HepG2 (cell line): ENCODE measurements at regions not wholly inside any gene's neighbourhood (a gene's known extent, or its start where the extent isn't known, plus 50 kb on each side); places are given as distances from the start of the nearest gene placed in this dataset.

Source experiments
- ATAC-seq: fragments of 200-7000 bp; cut with Tn5 transposase; 3 replicates; pipeline ENCODE4 v1.9.1; 2020; ENCODE audit warnings: mild to moderate bottlenecking, moderate library complexity
- BruUV-seq: library from RNA; stranded (reverse); fragments of 400-500 nt; replicated peaks from 2 replicates; lab custom pipeline; 2021; lab: Mats Ljungman, UMichigan
- CTCF ChIA-PET: fragments of 300-600 bp; formaldehyde crosslinking; extraction: SDS; loops from one replicate; lab custom pipeline; 2021; ENCODE audit warnings: low total read pairs, inconsistent platforms, low intra/inter-chr PET ratio; lab: Yijun Ruan, JAX
- POLR2A ChIA-PET: fragments of 350-600 bp; sonication (Branson Sonifier 250); formaldehyde crosslinking; loops from one replicate; lab custom pipeline; 2020; ENCODE audit warnings: antibody characterized with exemption, inconsistent platforms; lab: Yijun Ruan, JAX
- DNase-seq: peaks from one replicate; pipeline ENCODE4 v3.0.0-alpha.2; 2015; ENCODE audit warnings: low spot score
- FAIRE-seq: peaks from 3 replicates; lab custom pipeline; 2011; peaks lifted over from hg19 to GRCh38; lab: Jason Lieb, UNC
- H2AFZ ChIP-seq: one replicate; pipeline ENCODE4 v1.6.1; 2011; ENCODE audit warnings: low read length, inconsistent platforms
- H3K27ac ChIP-seq: fragments of 300-600 bp; 3 replicates; pipeline ENCODE4 v1.8.0; 2011; ENCODE audit warnings: mixed run types, mild to moderate bottlenecking, mixed read lengths, low read length, inconsistent platforms; ENCODE audit not compliant: insufficient read depth; ENCODE audit errors: extremely low read length
- H3K27me3 ChIP-seq, 2 experiments: fragments of 200-600 bp in 1 of 2; 2 replicates in 1 of 2; 3 replicates in 1 of 2; pipeline versions ENCODE4 v1.6.0 to v1.8.0; 2011; ENCODE audit warnings: low read length in 2 of 2, mild to moderate bottlenecking in 2 of 2, moderate library complexity in 2 of 2, inconsistent platforms in 1 of 2; ENCODE audit not compliant: insufficient read depth in 2 of 2, control insufficient read depth in 1 of 2
- H3K36me3 ChIP-seq, 2 experiments: fragments of 200-600 bp in 1 of 2; replicated peaks in 1 of 2; 2 replicates in 1 of 2; 3 replicates in 1 of 2; pipeline versions ENCODE4 v1.5.1 to v1.8.0; 2011; ENCODE audit warnings: low read length in 2 of 2, inconsistent platforms in 1 of 2; ENCODE audit not compliant: insufficient read depth in 2 of 2, control insufficient read depth in 1 of 2
- H3K4me1 ChIP-seq: 2 replicates; pipeline ENCODE4 v1.5.1; 2012; ENCODE audit warnings: low read length, inconsistent platforms; ENCODE audit not compliant: insufficient read depth
- H3K4me2 ChIP-seq: 2 replicates; pipeline ENCODE4 v1.6.0; 2011; ENCODE audit warnings: low read depth, low read length, inconsistent platforms
- H3K4me3 ChIP-seq, 3 experiments: fragments of 200-600 bp in 1 of 3; sonication (generic), shearing (Covaris generic) in 1 of 3; replicated peaks in 1 of 3; 2 replicates each; pipeline ENCODE4 v1.5.1; 2011 to 2016; ENCODE audit warnings: low read length in 3 of 3, inconsistent platforms in 2 of 3, low read depth in 2 of 3, mild to moderate bottlenecking in 2 of 3, control low read depth in 1 of 3, mixed read lengths in 1 of 3; ENCODE audit not compliant: insufficient read depth in 1 of 3
- H3K79me2 ChIP-seq: one replicate; pipeline ENCODE4 v1.6.1; 2011; ENCODE audit warnings: low read length, inconsistent platforms; ENCODE audit not compliant: insufficient read depth
- H3K9ac ChIP-seq: 2 replicates; pipeline ENCODE4 v1.6.0; 2011; ENCODE audit warnings: mild to moderate bottlenecking, low read depth, low read length, inconsistent platforms; ENCODE audit not compliant: insufficient read depth
- H3K9me3 ChIP-seq: 2 replicates; pipeline ENCODE4 v1.5.1; 2012; ENCODE audit warnings: mild to moderate bottlenecking, low read length
- H4K20me1 ChIP-seq: 2 replicates; pipeline ENCODE4 v1.6.0; 2011; ENCODE audit warnings: inconsistent platforms, mild to moderate bottlenecking, low read length, moderate library complexity; ENCODE audit not compliant: insufficient read depth
- MED8 ChIP-seq: sonication (generic); formaldehyde crosslinking; IDR thresholded peaks from 2 replicates; pipeline ENCODE4 v1.8.1; 2023; ENCODE audit warnings: mild to moderate bottlenecking, missing genetic modification reagents; ENCODE audit not compliant: insufficient replicate concordance
- RAD21 ChIP-seq: fragments of 450-650 bp; formaldehyde crosslinking; IDR thresholded peaks from 2 replicates; pipeline ENCODE4 v1.5.0; 2020; ENCODE audit warnings: mild to moderate bottlenecking
- SMAD3 ChIP-seq: sonication (generic); formaldehyde crosslinking; IDR thresholded peaks from 2 replicates; pipeline ENCODE4 v1.4.0; 2020; ENCODE audit warnings: missing genetic modification reagents
- ZNF496 ChIP-seq: sonication (generic); formaldehyde crosslinking; IDR thresholded peaks from 2 replicates; pipeline ENCODE4 v1.8.1; 2023; ENCODE audit warnings: mild to moderate bottlenecking, moderate library complexity, missing genetic modification reagents; ENCODE audit not compliant: insufficient replicate concordance
- WGBS: methylation state at CpG from one replicate; pipeline ENCODE4 v1.1.6; 2017; ENCODE audit warnings: low lambda C conversion rate; 5-methylcytosine and 5-hydroxymethylcytosine counted together
- in situ Hi-C: cut with HindIII; loops from 2 replicates; pipeline ENCODE4 v1.10.0; 2017; ENCODE audit warnings: low pct_unique_long_range_greater_than_20kb; ENCODE audit not compliant: extremely low pct_ligation_motif_present
- intact Hi-C: fragments of 100-400 bp; cut with micrococcal nuclease; formaldehyde crosslinking; loops from one replicate; pipeline ENCODE4 v1.10.0; 2022; ENCODE audit not compliant: unreplicated experiment
- TF ChIP-seq, protein P1 (sequence below): IDR thresholded peaks from 2 replicates; pipeline ENCODE4 v1.4.0; 2020; ENCODE audit warnings: mild to moderate bottlenecking, missing genetic modification reagents
- TF ChIP-seq, protein P2 (sequence below): sonication (generic); formaldehyde crosslinking; IDR thresholded peaks from 2 replicates; pipeline ENCODE4 v1.5.1; 2020; ENCODE audit warnings: mild to moderate bottlenecking, missing genetic modification reagents, moderate library complexity
- TF ChIP-seq, protein P3 (sequence below): sonication (generic); formaldehyde crosslinking; IDR thresholded peaks from 2 replicates; pipeline ENCODE4 v1.8.0; 2022; ENCODE audit warnings: missing genetic modification reagents, mild to moderate bottlenecking, inconsistent platforms, borderline replicate concordance
- TF ChIP-seq, protein P4 (sequence below): sonication (generic); formaldehyde crosslinking; conservative IDR thresholded peaks from 2 replicates; pipeline ENCODE4 v1.8.1; 2023; ENCODE audit warnings: missing genetic modification reagents

DNA sequence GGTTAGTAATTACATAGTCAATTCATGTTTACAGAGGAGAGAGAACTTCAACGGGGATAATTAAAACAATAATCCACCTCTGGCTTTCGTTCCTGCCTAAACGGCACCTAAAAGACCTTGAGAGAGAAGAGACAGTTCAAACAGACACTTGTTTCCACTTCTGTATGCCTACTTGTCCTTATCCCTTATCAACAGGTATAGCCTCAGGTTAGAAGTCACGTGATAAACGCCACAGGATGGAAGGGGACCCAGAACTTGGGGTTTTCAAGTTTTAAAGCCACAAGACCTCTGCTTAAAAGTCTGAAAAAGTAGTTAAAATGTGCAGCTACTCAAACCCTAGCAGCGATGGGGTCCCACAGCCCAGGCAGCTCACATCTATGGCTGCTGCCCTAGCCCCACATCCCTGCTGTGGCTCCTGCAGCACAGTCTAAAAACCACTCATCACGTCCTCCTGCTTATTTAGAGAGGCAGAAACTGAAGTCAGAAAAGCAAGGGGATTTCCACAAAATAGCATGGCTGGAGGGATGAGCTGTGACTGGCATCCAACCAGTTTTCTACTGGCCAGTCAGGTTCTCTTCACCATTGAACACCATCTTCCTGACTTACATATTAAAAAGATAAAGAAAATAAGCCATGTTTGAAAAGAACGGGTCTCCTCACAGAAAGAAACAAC, 51.2 kb upstream of the SEC16B start:
- H3K27ac ChIP-seq, result peak overlapping the region; percentile 83
- peaks cover 0 to 7% of the 10 kb centered on the region in 2 experiments; a peak in 2 of 5 replicates for H3K36me3 ChIP-seq
- no peak overlapping the region for H3K4me3 ChIP-seq
- H3K9ac ChIP-seq, result no peak overlapping the region
- H3K4me2 ChIP-seq, result 0 out of 2 replicates have a peak overlapping the region, but pooled peaks have one; percentile 59
- FAIRE-seq, result no peak
- H3K4me1 ChIP-seq, result peaks cover 65% of the 10 kb centered on the region
- intact Hi-C loops, result loop anchor here (5.0 kb wide), 1 partner anchor 54 kb away; no protein-coding TSS in a partner anchor
- H3K9me3 ChIP-seq, result no peaks in the 10 kb centered on the region
- ATAC-seq, result no peak; the same call in 2 of the 3 replicates
- no peaks in the 10 kb centered on the region for H3K79me2 ChIP-seq
- no TSS peak for BruUV-seq
- H3K27me3 ChIP-seq, result no peaks in the 10 kb centered on the region
- WGBS, result 46% methylated on average over 8 of the region's 8 CpGs
- POLR2A ChIA-PET, result interaction anchor here (0.7 to 2.5 kb wide), 4 partner anchors 17 to 159 kb away, joined by 3 to 12 read pairs (median 4); partner anchors contain the start of gene SEC16B
- no peaks in the 10 kb centered on the region for H4K20me1 ChIP-seq
- no peak for DNase-seq
- in situ Hi-C loops, result no loop called here
- H2AFZ ChIP-seq, result no peak overlapping the region
- CTCF ChIA-PET, result no interaction called here
- TF ChIP-seq ZNF496 (CRISPR knock-in tag) (no peak), MED8 (no peak), RAD21 (CRISPR knock-in tag) (no peak), SMAD3 (CRISPR knock-in tag) (no peak)
- TF ChIP-seq, protein P1, sequence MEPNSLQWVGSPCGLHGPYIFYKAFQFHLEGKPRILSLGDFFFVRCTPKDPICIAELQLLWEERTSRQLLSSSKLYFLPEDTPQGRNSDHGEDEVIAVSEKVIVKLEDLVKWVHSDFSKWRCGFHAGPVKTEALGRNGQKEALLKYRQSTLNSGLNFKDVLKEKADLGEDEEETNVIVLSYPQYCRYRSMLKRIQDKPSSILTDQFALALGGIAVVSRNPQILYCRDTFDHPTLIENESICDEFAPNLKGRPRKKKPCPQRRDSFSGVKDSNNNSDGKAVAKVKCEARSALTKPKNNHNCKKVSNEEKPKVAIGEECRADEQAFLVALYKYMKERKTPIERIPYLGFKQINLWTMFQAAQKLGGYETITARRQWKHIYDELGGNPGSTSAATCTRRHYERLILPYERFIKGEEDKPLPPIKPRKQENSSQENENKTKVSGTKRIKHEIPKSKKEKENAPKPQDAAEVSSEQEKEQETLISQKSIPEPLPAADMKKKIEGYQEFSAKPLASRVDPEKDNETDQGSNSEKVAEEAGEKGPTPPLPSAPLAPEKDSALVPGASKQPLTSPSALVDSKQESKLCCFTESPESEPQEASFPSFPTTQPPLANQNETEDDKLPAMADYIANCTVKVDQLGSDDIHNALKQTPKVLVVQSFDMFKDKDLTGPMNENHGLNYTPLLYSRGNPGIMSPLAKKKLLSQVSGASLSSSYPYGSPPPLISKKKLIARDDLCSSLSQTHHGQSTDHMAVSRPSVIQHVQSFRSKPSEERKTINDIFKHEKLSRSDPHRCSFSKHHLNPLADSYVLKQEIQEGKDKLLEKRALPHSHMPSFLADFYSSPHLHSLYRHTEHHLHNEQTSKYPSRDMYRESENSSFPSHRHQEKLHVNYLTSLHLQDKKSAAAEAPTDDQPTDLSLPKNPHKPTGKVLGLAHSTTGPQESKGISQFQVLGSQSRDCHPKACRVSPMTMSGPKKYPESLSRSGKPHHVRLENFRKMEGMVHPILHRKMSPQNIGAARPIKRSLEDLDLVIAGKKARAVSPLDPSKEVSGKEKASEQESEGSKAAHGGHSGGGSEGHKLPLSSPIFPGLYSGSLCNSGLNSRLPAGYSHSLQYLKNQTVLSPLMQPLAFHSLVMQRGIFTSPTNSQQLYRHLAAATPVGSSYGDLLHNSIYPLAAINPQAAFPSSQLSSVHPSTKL (CRISPR knock-in tag), result no peak
- TF ChIP-seq, protein P2, sequence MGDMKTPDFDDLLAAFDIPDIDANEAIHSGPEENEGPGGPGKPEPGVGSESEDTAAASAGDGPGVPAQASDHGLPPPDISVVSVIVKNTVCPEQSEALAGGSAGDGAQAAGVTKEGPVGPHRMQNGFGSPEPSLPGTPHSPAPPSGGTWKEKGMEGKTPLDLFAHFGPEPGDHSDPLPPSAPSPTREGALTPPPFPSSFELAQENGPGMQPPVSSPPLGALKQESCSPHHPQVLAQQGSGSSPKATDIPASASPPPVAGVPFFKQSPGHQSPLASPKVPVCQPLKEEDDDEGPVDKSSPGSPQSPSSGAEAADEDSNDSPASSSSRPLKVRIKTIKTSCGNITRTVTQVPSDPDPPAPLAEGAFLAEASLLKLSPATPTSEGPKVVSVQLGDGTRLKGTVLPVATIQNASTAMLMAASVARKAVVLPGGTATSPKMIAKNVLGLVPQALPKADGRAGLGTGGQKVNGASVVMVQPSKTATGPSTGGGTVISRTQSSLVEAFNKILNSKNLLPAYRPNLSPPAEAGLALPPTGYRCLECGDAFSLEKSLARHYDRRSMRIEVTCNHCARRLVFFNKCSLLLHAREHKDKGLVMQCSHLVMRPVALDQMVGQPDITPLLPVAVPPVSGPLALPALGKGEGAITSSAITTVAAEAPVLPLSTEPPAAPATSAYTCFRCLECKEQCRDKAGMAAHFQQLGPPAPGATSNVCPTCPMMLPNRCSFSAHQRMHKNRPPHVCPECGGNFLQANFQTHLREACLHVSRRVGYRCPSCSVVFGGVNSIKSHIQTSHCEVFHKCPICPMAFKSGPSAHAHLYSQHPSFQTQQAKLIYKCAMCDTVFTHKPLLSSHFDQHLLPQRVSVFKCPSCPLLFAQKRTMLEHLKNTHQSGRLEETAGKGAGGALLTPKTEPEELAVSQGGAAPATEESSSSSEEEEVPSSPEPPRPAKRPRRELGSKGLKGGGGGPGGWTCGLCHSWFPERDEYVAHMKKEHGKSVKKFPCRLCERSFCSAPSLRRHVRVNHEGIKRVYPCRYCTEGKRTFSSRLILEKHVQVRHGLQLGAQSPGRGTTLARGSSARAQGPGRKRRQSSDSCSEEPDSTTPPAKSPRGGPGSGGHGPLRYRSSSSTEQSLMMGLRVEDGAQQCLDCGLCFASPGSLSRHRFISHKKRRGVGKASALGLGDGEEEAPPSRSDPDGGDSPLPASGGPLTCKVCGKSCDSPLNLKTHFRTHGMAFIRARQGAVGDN (CRISPR knock-in tag), result peak; percentile 17; the same call in 1 of the 2 replicates
- TF ChIP-seq, protein P3, sequence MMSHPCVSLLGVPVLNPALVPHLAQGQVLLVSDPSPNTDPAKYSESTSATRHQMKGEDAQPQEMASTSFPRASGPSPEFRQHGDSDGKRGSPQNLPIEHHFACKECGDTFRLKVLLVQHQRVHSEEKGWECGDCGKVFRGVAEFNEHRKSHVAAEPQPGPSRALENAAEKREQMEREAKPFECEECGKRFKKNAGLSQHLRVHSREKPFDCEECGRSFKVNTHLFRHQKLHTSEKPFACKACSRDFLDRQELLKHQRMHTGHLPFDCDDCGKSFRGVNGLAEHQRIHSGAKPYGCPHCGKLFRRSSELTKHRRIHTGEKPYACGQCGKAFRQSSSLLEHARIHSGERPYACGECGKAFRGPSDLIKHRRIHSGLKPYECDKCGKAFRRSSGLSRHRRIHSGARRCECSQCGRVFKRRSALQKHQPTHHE, result no peak
- TF ChIP-seq, protein P4, sequence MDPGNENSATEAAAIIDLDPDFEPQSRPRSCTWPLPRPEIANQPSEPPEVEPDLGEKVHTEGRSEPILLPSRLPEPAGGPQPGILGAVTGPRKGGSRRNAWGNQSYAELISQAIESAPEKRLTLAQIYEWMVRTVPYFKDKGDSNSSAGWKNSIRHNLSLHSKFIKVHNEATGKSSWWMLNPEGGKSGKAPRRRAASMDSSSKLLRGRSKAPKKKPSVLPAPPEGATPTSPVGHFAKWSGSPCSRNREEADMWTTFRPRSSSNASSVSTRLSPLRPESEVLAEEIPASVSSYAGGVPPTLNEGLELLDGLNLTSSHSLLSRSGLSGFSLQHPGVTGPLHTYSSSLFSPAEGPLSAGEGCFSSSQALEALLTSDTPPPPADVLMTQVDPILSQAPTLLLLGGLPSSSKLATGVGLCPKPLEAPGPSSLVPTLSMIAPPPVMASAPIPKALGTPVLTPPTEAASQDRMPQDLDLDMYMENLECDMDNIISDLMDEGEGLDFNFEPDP, result 0 out of 2 replicates have a peak, but pooled peaks have one; percentile 50
